HG03575 (cell line): ENCODE measurements at regions not wholly inside any gene's neighbourhood (a gene's known extent, or its start where the extent isn't known, plus 50 kb on each side); places are given as distances from the start of the nearest gene placed in this dataset.

Experiments used
- ATAC-seq: cut with Tn5 transposase; IDR thresholded peaks from one replicate; pipeline ENCODE4 v1.9.1; 2021; ENCODE audit not compliant: unreplicated experiment, insufficient number of reproducible peaks, low FRiP score; ENCODE audit errors: extremely low read depth

- ATAC-seq = no peak
Measured at GRCh38 chr5:85703296-85703695, 914.4 kb upstream of the COX7C start.

GRCh38 chr5:85709728-85710127 is 908.0 kb upstream of the COX7C start:
- no peak for ATAC-seq

- ATAC-seq = no peak
Measured at GRCh38 chr5:85716344-85717202, 901.2 kb upstream of the COX7C start.

GRCh38 chr5:85717203-85717563 is 900.6 kb upstream of the COX7C start:
- ATAC-seq = no peak

GRCh38 chr5:85732185-85732584 is 885.6 kb upstream of the COX7C start:
- no peak for ATAC-seq

- no peak for ATAC-seq
Measured at GRCh38 chr5:85741972-85742371, 875.8 kb upstream of the COX7C start.

GRCh38 chr5:85760519-85760918 is 857.2 kb upstream of the COX7C start:
- ATAC-seq = no peak

- no peak for ATAC-seq
Measured at GRCh38 chr5:85769347-85769746, 848.4 kb upstream of the COX7C start.

- no peak for ATAC-seq
Measured at GRCh38 chr5:85784746-85785145, 833.0 kb upstream of the COX7C start.

- ATAC-seq = no peak
Measured at GRCh38 chr5:85813146-85813545, 804.6 kb upstream of the COX7C start.

- ATAC-seq = no peak
Measured at GRCh38 chr5:85814596-85814995, 803.1 kb upstream of the COX7C start.

- ATAC-seq = no peak
Measured at GRCh38 chr5:85823462-85824426, 794.0 kb upstream of the COX7C start.

GRCh38 chr5:85838781-85839180 is 779.0 kb upstream of the COX7C start:
- ATAC-seq = no peak

GRCh38 chr5:85841653-85842052 is 776.1 kb upstream of the COX7C start:
- ATAC-seq = no peak

GRCh38 chr5:85843535-85843934 is 774.2 kb upstream of the COX7C start:
- ATAC-seq = no peak

- ATAC-seq = no peak
Measured at GRCh38 chr5:85849411-85849810, 768.3 kb upstream of the COX7C start.

- ATAC-seq = no peak
Measured at GRCh38 chr5:85865296-85865695, 752.4 kb upstream of the COX7C start.

- no peak for ATAC-seq
Measured at GRCh38 chr5:85868070-85868469, 749.7 kb upstream of the COX7C start.

- ATAC-seq = no peak
Measured at GRCh38 chr5:85893996-85894395, 723.7 kb upstream of the COX7C start.

GRCh38 chr5:85896514-85896913 is 721.2 kb upstream of the COX7C start:
- no peak for ATAC-seq
